Activated naive CD8-positive, alpha-beta T cell (primary cell): ENCODE measurements at regions not wholly inside any gene's neighbourhood (a gene's known extent, or its start where the extent isn't known, plus 50 kb on each side); places are given as distances from the start of the nearest gene placed in this dataset.

Experiments used
- H3K27ac Mint-ChIP-seq: one replicate; pipeline ENCODE4 v1.8.0; 2021; ENCODE audit warnings: mixed read lengths
- H3K27me3 Mint-ChIP-seq: one replicate; pipeline ENCODE4 v1.8.0; 2021; ENCODE audit warnings: mixed read lengths
- H3K36me3 Mint-ChIP-seq: one replicate; pipeline ENCODE4 v1.8.0; 2021; ENCODE audit warnings: mixed read lengths
- H3K4me1 Mint-ChIP-seq: one replicate; pipeline ENCODE4 v1.8.0; 2021; ENCODE audit warnings: low read depth, mixed read lengths
- H3K4me3 Mint-ChIP-seq: one replicate; pipeline ENCODE4 v1.8.0; 2021; ENCODE audit warnings: mild to moderate bottlenecking, mixed read lengths
- H3K9me3 Mint-ChIP-seq: one replicate; pipeline ENCODE4 v1.8.0; 2021; ENCODE audit warnings: low read depth, mixed read lengths

DNA sequence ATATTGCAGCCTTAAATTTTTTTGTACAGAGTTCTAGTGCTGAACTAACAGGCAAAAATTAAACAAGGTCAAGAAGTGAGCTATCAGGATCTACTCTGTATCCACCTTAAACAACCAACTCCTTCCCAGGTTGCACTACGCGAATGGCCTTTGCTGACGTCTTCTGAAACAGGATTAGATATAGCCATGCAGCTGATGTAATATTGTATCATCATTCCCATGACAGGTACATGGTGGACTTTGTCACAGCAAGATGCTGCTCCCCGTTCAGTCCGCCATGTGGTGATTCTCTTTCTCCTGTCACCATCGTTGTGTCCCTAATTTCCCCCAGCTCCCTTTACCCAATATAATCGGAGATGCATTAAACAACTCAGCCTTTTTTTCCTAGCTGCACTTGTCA lies 328.9 kb downstream of the DEPDC1B start:
- no peaks in the 10 kb centered on the region for H3K4me1 Mint-ChIP-seq
- no peaks in the 10 kb centered on the region for H3K27me3 Mint-ChIP-seq

GRCh38 chr5:60370508-60370907 lies 329.5 kb downstream of the DEPDC1B start:
- Mint-ChIP-seq H3K36me3 (no peaks in the 10 kb centered on the region), H3K4me3 (no peak overlapping the region), H3K27me3 (no peaks in the 10 kb centered on the region), H3K4me1 (no peaks in the 10 kb centered on the region), H3K27ac (no peak overlapping the region), H3K9me3 (no peaks in the 10 kb centered on the region)

More for the DNA sequence above, 328.9 kb downstream of the DEPDC1B start:
- no peak overlapping the region for H3K27ac Mint-ChIP-seq
- H3K9me3 Mint-ChIP-seq = no peaks in the 10 kb centered on the region
- no peak overlapping the region for H3K4me3 Mint-ChIP-seq
- H3K36me3 Mint-ChIP-seq = no peaks in the 10 kb centered on the region

GRCh38 chr5:60369391-60369790 lies 330.6 kb downstream of the DEPDC1B start:
- H3K4me3 Mint-ChIP-seq = no peak overlapping the region
- no peaks in the 10 kb centered on the region for H3K4me1 Mint-ChIP-seq
- no peaks in the 10 kb centered on the region for H3K27me3 Mint-ChIP-seq
- no peaks in the 10 kb centered on the region for H3K9me3 Mint-ChIP-seq
- no peaks in the 10 kb centered on the region for H3K36me3 Mint-ChIP-seq
- H3K27ac Mint-ChIP-seq = no peak overlapping the region

DNA sequence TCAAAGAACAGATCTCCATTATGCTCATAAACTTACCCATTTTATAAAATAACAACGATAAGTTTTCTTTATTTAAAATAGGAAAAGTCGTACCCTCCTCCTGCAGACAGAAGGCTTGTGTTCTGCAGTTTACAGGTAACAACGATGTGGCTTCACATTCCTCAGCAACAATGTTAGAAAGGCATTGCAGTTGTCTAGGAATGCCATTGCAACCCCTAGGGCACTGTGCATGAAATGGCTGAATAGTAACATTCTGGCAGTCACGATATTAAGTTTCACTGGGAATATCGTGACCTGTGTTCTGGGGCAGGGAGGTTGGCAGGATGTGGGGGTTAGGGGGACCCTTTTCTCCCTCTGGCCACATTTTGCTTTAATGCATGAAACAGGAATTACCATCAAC lies 331.9 kb downstream of the DEPDC1B start:
- H3K4me3 Mint-ChIP-seq = no peak overlapping the region
- no peaks in the 10 kb centered on the region for H3K27me3 Mint-ChIP-seq
- no peaks in the 10 kb centered on the region for H3K36me3 Mint-ChIP-seq
- no peak overlapping the region for H3K27ac Mint-ChIP-seq
- no peaks in the 10 kb centered on the region for H3K4me1 Mint-ChIP-seq
- no peaks in the 10 kb centered on the region for H3K9me3 Mint-ChIP-seq

- no peaks in the 10 kb centered on the region for H3K4me1 Mint-ChIP-seq
- H3K27me3 Mint-ChIP-seq = no peaks in the 10 kb centered on the region
- no peak overlapping the region for H3K27ac Mint-ChIP-seq
- no peak overlapping the region for H3K4me3 Mint-ChIP-seq
- H3K36me3 Mint-ChIP-seq = no peaks in the 10 kb centered on the region
- no peaks in the 10 kb centered on the region for H3K9me3 Mint-ChIP-seq
These were observed 333.5 kb downstream of the DEPDC1B start for GRCh38 chr5:60366489-60366888.

DNA sequence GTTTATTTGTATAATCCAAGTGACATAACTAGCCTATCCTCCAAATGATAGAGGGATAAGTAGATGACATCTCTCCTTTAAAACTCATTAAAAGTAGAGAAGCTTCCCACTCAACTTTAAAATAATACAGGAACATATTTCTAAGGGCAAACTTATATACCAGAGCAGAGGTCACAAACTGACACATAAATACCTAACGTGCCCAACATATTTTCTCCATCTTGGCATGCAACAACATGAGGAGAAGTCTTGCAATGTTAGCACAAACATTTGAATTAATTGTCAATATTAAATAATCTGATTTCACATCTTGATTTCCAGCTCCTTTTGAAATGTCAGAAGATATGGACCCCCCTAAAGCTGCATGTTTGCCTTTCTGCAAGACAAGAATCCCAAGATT lies 335.0 kb downstream of the DEPDC1B start:
- H3K4me1 Mint-ChIP-seq = no peaks in the 10 kb centered on the region
- no peaks in the 10 kb centered on the region for H3K9me3 Mint-ChIP-seq
- no peaks in the 10 kb centered on the region for H3K36me3 Mint-ChIP-seq
- no peak overlapping the region for H3K27ac Mint-ChIP-seq
- no peak overlapping the region for H3K4me3 Mint-ChIP-seq
- no peaks in the 10 kb centered on the region for H3K27me3 Mint-ChIP-seq

- Mint-ChIP-seq H3K36me3 (no peaks in the 10 kb centered on the region), H3K4me1 (no peaks in the 10 kb centered on the region)
These were observed 337.8 kb downstream of the DEPDC1B start for GRCh38 chr5:60362158-60362557.

GRCh38 chr5:60360355-60360754 lies 339.6 kb downstream of the DEPDC1B start:
- no peak overlapping the region for H3K4me3 Mint-ChIP-seq

More at GRCh38 chr5:60362158-60362557, 337.8 kb downstream of the DEPDC1B start:
- peaks cover 3% of the 10 kb centered on the region for H3K9me3 Mint-ChIP-seq
- H3K27me3 Mint-ChIP-seq = no peaks in the 10 kb centered on the region
- no peak overlapping the region for H3K27ac Mint-ChIP-seq
- no peak overlapping the region for H3K4me3 Mint-ChIP-seq

DNA sequence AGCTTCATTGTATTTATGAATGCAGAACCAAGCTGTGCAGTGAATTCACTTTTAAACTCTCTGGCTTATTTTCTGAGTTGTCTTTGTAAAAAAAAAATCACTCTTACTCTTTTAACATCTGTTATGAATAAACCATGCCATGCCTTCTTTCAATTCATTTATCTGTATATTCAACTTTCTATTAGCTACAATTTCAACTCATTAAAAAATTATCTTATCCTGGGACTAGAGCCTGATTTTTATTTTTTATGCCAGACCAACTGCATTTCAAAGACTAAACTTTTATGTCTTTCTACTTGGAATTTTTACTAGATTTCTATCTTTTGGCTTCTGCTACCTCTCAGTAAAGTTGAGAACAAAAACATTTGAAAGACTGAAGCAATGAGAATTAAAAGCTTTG lies 342.7 kb downstream of the DEPDC1B start:
- Mint-ChIP-seq H3K4me3 (no peak overlapping the region), H3K27me3 (no peaks in the 10 kb centered on the region), H3K4me1 (no peaks in the 10 kb centered on the region), H3K9me3 (peaks cover 3% of the 10 kb centered on the region), H3K27ac (no peak overlapping the region), H3K36me3 (no peaks in the 10 kb centered on the region)

More at GRCh38 chr5:60360355-60360754, 339.6 kb downstream of the DEPDC1B start:
- Mint-ChIP-seq H3K27me3 (no peaks in the 10 kb centered on the region), H3K36me3 (no peaks in the 10 kb centered on the region), H3K9me3 (peaks cover 3% of the 10 kb centered on the region), H3K4me1 (no peaks in the 10 kb centered on the region), H3K27ac (no peak overlapping the region)

DNA sequence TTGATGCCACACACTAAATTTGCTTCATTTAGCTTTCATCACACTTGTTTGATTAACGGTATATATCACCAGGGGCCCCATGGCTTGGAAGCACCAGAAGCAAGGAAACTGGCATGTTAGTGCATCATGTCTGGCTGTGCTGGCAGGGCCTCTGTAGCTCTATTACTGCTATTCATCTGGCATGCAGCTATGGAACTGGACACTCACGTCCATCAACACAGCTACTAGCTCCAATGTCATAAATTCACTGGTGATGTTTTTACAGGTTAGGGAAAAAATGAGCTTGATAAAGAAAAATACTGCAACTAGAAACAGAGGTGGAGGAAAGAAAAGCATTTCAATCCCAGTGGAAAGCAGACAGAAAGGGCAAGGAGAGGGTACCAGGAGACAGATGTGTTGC lies 343.2 kb downstream of the DEPDC1B start:
- no peak overlapping the region for H3K4me3 Mint-ChIP-seq
- H3K4me1 Mint-ChIP-seq = no peaks in the 10 kb centered on the region
- H3K9me3 Mint-ChIP-seq = peaks cover 3% of the 10 kb centered on the region
- H3K27me3 Mint-ChIP-seq = no peaks in the 10 kb centered on the region
- H3K36me3 Mint-ChIP-seq = no peaks in the 10 kb centered on the region
- no peak overlapping the region for H3K27ac Mint-ChIP-seq

DNA sequence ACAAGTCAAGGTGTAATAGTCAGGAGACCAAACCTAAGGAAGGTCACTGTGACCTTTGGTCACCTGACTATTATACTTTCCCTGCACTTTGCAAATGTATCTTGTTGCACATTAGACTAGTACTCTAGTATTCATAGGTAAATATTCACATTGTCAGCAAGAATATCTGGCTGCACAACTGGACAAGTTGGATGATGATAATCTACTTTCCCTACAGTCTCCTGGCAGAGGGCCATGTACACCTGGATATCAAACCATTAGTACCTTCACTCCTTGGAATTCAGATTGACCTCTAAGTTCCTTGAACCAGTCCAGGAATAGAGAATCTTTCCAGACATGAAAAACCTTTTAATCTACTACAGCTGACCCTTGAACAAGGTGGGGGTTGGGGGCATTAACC lies 344.8 kb downstream of the DEPDC1B start:
- Mint-ChIP-seq H3K4me3 (no peak overlapping the region), H3K27ac (no peak overlapping the region), H3K4me1 (no peaks in the 10 kb centered on the region), H3K27me3 (no peaks in the 10 kb centered on the region), H3K36me3 (no peaks in the 10 kb centered on the region), H3K9me3 (peaks cover 3% of the 10 kb centered on the region)

DNA sequence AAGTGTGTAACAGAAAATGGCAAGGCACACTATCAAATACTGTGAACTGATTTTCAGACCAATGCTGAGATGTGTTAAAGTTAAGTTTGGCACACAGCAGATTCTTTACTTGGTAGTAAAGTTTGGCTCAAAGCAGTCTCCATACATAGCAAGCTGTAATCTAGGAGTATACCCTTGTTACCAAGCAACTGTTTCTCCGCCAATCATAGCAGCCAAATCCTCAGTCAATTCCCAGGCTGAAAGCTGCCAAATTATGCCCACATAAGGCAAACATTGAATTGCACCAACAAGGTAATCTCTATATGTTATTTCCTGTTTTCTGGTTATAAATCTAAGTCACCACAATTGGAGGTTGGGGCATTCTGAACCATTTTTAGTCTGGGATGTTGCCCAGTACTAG lies 345.7 kb downstream of the DEPDC1B start:
- no peak overlapping the region for H3K27ac Mint-ChIP-seq
- no peaks in the 10 kb centered on the region for H3K4me1 Mint-ChIP-seq
- H3K36me3 Mint-ChIP-seq = no peaks in the 10 kb centered on the region
- H3K4me3 Mint-ChIP-seq = no peak overlapping the region
- H3K9me3 Mint-ChIP-seq = no peaks in the 10 kb centered on the region
- no peaks in the 10 kb centered on the region for H3K27me3 Mint-ChIP-seq

GRCh38 chr5:60352992-60353599 lies 346.9 kb downstream of the DEPDC1B start:
- Mint-ChIP-seq H3K4me1 (no peaks in the 10 kb centered on the region), H3K4me3 (no peak overlapping the region), H3K27me3 (no peaks in the 10 kb centered on the region), H3K9me3 (no peaks in the 10 kb centered on the region), H3K36me3 (no peaks in the 10 kb centered on the region), H3K27ac (no peak overlapping the region)

- H3K4me1 Mint-ChIP-seq = no peaks in the 10 kb centered on the region
- H3K36me3 Mint-ChIP-seq = no peaks in the 10 kb centered on the region
- H3K9me3 Mint-ChIP-seq = peaks cover 5% of the 10 kb centered on the region
- H3K4me3 Mint-ChIP-seq = no peak overlapping the region
- H3K27ac Mint-ChIP-seq = no peak overlapping the region
- H3K27me3 Mint-ChIP-seq = no peaks in the 10 kb centered on the region
These were observed 349.2 kb downstream of the DEPDC1B start for GRCh38 chr5:60350794-60351193.

- H3K4me1 Mint-ChIP-seq = no peaks in the 10 kb centered on the region
- peaks cover 5% of the 10 kb centered on the region for H3K9me3 Mint-ChIP-seq
- no peaks in the 10 kb centered on the region for H3K36me3 Mint-ChIP-seq
- H3K27ac Mint-ChIP-seq = no peak overlapping the region
- H3K27me3 Mint-ChIP-seq = no peaks in the 10 kb centered on the region
- H3K4me3 Mint-ChIP-seq = no peak overlapping the region
These were observed 350.0 kb downstream of the DEPDC1B start for GRCh38 chr5:60349891-60350415.

DNA sequence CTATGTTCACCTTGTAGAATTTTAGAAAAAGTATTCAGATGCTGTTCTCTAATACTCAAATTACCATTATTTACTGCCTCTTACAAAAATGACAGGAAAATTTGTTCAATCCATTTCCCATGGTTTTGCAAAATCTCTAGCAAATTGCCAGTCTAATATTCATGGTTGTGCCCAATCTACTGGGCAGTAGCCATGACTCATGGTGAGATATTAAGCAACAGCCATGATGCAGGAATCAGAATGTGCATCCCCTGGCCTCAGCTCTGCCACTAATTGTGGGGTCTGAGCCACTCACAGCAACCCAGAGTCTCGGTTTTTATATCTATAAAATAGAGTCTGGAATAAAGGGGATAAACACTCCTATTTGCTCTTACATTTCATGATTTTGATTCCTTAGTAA lies 353.6 kb downstream of the DEPDC1B start:
- no peaks in the 10 kb centered on the region for H3K27me3 Mint-ChIP-seq
- no peak overlapping the region for H3K27ac Mint-ChIP-seq
- no peaks in the 10 kb centered on the region for H3K4me1 Mint-ChIP-seq
- H3K9me3 Mint-ChIP-seq = peaks cover 5% of the 10 kb centered on the region
- no peaks in the 10 kb centered on the region for H3K36me3 Mint-ChIP-seq
- no peak overlapping the region for H3K4me3 Mint-ChIP-seq
